ENCODE measurements at regions not wholly inside any gene's neighbourhood (a gene's known extent, or its start where the extent isn't known, plus 50 kb on each side); places are given as distances from the start of the nearest gene placed in this dataset.

- H3K4me3 ChIP-seq (ENCODE audit: control insufficient read depth, low read depth, low read length): no peak overlapping the region
- no peak for TF ChIP-seq CTCF (IDR thresholded peaks at IDR 0.05; ENCODE audit: control insufficient read depth, insufficient read depth, low read depth, low read length, missing control alignments)
- DNase-seq (ENCODE audit: low read depth): no peak
These were observed 197.9 kb upstream of the KLF6 start for GRCh38 chr10:3982746-3983442.

- no peak for DNase-seq (ENCODE audit: low read depth)
- no peak overlapping the region for H3K4me3 ChIP-seq (ENCODE audit: control insufficient read depth, low read depth, low read length)
- no peak for TF ChIP-seq CTCF (IDR thresholded peaks at IDR 0.05; ENCODE audit: control insufficient read depth, insufficient read depth, low read depth, low read length, missing control alignments)
These were observed 196.3 kb upstream of the KLF6 start for GRCh38 chr10:3981300-3981699.

- no peak overlapping the region for H3K4me3 ChIP-seq (ENCODE audit: control insufficient read depth, low read depth, low read length)
- no peak for DNase-seq (ENCODE audit: low read depth)
- no peak for TF ChIP-seq CTCF (IDR thresholded peaks at IDR 0.05; ENCODE audit: control insufficient read depth, insufficient read depth, low read depth, low read length, missing control alignments)
These were observed 195.7 kb upstream of the KLF6 start for GRCh38 chr10:3980660-3981059.

GRCh38 chr10:3980144-3980543 is 195.1 kb upstream of the KLF6 start:
- no peak for TF ChIP-seq CTCF (IDR thresholded peaks at IDR 0.05; ENCODE audit: control insufficient read depth, insufficient read depth, low read depth, low read length, missing control alignments)
- H3K4me3 ChIP-seq (ENCODE audit: control insufficient read depth, low read depth, low read length): no peak overlapping the region
- DNase-seq (ENCODE audit: low read depth): no peak

- no peak for TF ChIP-seq CTCF (IDR thresholded peaks at IDR 0.05; ENCODE audit: control insufficient read depth, insufficient read depth, low read depth, low read length, missing control alignments)
- no peak for DNase-seq (ENCODE audit: low read depth)
These were observed 193.8 kb upstream of the KLF6 start for GRCh38 chr10:3978761-3979160.

GRCh38 chr10:3978174-3978573 is 193.2 kb upstream of the KLF6 start:
- no peak for DNase-seq (ENCODE audit: low read depth)
- TF ChIP-seq CTCF (IDR thresholded peaks at IDR 0.05; ENCODE audit: control insufficient read depth, insufficient read depth, low read depth, low read length, missing control alignments): no peak
- no peak overlapping the region for H3K4me3 ChIP-seq (ENCODE audit: control insufficient read depth, low read depth, low read length)

More at GRCh38 chr10:3978761-3979160, 193.8 kb upstream of the KLF6 start:
- no peak overlapping the region for H3K4me3 ChIP-seq (ENCODE audit: control insufficient read depth, low read depth, low read length)

Measured in AG09309 (cell line).